ENCODE measurements at regions not wholly inside any gene's neighbourhood (a gene's known extent, or its start where the extent isn't known, plus 50 kb on each side); places are given as distances from the start of the nearest gene placed in this dataset.
"Not testable (repeated sequence)": the region's sequence is repeated elsewhere in the genome, so short reads cannot be mapped to it uniquely, and the experiment has no call there.

DNA sequence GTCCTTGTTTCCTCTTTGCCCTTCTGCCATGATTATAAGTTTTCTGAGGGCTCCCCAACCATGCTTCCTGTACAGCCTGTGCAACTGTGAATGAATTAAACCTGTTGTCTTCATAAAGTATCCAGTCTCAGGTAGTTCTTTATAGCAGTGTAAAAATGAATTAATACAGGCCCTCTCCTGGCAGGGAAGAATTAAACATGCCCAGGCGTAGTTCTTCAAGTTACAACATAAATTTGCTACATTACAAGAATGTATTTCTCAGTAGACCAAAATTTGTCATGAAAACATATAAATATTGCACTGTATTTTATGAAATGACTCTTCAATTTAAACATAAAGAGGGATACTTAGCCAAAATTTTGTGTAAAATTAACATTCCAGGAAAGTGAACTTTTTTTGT is 1089.9 kb upstream of the PCDH10 start:
- no peak overlapping the region for H3K4me3 ChIP-seq (ENCODE audit: low read length)
- TF ChIP-seq ZNF274 (IDR thresholded peaks at IDR 0.05; ENCODE audit: low read depth, low read length): no peak

DNA sequence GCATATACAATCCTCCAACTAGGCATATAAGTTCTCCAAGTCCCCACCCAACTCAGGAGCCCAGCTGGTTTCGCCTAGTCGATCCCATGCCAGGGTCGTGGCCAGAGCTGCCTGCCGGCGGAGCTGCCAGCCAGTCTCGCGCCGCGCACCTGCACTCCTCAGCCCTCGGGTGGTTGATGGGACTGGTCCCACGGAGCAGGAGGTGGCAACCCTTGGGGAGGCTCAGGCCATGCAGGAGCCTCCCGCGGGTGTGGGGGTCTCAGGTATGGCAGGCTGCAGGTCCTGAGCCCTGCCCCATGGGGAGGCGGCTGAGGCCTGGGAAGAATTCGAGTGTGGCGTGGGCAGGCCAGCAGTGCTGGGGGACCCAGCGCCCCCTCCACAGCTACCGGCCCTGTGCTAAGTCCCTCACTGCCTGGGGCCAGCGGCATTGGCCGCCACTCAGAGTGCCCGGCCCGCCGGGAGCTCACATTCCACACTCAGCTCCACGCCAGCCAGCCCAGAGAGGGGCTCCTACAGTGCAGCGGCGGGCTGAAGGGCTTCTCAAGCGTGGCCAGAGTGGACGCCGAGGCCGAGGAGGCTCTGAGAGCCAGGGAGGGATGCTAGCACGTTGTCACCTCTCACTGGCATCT is 1086.4 kb upstream of the PCDH10 start:
- TF ChIP-seq ZNF274 (IDR thresholded peaks at IDR 0.05; ENCODE audit: low read depth, low read length): no peak
- H3K4me3 ChIP-seq (ENCODE audit: low read length): no peak overlapping the region

DNA sequence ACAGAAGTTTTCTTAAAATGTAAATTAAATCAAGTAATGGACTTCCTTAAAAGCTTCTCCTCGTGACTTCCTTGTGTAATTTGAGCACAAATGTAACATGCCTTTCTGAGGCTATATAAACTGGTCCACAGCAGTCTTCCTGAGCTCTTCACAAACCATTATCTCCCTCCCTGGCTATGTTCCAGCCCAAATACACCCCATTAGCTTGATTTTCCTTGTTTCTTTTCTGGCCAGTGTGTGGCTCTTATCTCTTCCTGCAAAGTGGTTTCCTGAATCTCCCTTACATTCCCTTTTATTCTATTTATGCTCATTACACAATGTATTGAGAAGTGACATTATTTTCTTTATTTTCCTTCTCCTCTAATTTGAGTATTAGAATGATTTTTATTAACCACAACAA is 1085.3 kb upstream of the PCDH10 start:
- TF ChIP-seq ZNF274 (IDR thresholded peaks at IDR 0.05; ENCODE audit: low read depth, low read length): no peak
- H3K4me3 ChIP-seq (ENCODE audit: low read length): no peak overlapping the region

DNA sequence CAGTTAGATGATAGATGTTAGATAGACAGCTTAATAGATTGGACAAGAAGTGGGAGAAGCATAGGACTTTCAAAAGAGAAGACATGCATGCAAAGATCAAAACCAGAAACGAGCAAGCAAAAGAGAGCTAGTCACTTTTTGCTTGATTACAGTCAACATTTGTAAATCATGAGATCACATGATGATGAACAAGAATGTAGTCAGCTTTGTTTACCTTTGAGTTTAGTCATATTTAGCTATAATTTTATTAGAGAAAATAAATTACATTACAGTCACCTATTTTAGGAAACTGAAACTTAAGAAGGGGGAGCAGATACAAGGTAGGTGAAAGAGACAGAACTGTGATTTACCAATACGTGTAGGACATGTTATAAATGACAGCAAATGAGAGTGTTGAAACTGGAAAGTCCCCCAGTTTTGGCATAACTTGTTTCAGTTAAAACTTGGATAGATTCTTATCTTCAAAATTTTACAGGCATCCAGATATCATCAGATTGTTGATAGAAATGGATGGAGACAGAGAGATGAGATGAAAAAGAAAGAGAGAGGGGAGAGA is 1083.1 kb upstream of the PCDH10 start:
- H3K4me3 ChIP-seq (ENCODE audit: low read length): no peak overlapping the region

DNA sequence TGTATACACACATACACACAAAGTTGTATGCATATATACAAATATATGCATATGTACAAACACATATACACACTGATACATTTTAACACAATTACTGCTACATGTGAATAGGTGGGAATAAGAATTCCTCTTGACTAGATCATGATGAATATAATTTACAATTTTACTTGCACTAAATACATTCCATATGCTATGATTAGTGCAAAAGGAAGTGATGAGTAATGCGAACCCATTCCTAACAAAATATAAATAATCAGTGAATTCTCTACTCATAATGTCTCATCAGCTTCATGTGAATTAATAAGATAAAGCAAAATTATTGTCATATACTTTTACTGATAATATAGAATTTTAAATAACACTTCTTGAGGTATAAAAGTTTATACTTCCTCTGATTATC is 1077.3 kb upstream of the PCDH10 start:
- no peak overlapping the region for H3K4me3 ChIP-seq (ENCODE audit: low read length)
- no peak for TF ChIP-seq ZNF274 (IDR thresholded peaks at IDR 0.05; ENCODE audit: low read depth, low read length)

More for the DNA sequence above, 1083.1 kb upstream of the PCDH10 start:
- TF ChIP-seq ZNF274 (IDR thresholded peaks at IDR 0.05; ENCODE audit: low read depth, low read length): no peak

DNA sequence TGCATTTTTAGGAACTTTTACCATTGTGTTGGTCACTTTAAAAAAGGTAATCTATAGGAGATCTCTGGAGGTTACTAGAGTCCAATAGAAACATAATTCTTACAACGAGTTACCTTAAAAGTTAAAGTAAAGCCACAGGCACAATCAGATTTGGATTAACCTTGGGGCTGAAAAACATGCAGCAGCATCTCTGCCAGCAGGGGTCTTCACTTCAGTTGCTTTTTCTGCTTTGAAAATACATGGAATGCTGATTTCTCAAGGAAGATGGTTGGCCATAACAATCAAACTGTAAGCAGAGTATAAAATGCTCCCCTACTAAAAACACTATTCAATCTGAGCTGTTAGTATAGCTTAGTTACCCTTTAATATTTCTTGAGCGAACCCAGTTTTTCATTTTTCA is 1072.3 kb upstream of the PCDH10 start:
- H3K4me3 ChIP-seq (ENCODE audit: low read length): no peak overlapping the region
- TF ChIP-seq ZNF274 (IDR thresholded peaks at IDR 0.05; ENCODE audit: low read depth, low read length): no peak

DNA sequence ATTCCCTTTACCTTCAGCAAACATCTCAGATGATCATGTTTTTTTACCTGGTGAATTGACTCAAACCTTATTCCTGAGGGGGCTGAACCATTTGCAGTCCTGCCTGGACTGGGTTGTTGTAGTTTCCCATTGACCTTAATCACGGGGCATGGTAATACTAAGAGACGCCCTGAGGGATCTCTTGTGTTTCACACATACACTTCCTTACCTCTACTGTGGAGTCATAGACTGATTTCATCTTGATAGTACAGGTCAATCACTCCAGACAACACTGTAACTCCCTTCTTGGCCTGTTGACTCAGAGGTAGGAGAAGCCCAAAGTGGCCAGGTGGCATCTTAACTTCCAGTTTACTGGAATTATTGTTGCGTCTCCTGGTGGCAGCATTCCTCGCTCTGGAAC is 1064.0 kb upstream of the PCDH10 start:
- H3K4me3 ChIP-seq (ENCODE audit: low read length): no peak overlapping the region
- no peak for TF ChIP-seq ZNF274 (IDR thresholded peaks at IDR 0.05; ENCODE audit: low read depth, low read length)

DNA sequence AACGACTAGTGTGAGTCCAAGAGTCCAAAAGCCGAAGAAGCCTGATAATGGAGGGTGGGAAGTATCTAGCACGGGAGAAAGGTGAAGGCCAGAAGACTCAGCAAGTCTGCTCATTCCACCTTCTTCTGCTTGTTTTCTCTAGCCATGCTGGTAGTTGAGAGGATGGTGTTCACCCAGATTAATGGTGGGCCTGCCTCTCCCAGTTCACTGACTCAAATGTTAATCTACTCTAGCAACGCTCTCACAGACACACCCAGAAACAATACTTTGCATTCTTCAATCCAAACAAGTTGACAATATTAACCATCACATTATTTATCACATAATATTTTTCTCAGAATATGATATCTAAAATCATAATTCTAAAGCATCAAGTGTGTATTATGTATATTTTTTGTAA is 1055.1 kb upstream of the PCDH10 start:
- no peak for TF ChIP-seq ZNF274 (IDR thresholded peaks at IDR 0.05; ENCODE audit: low read depth, low read length)
- no peak overlapping the region for H3K4me3 ChIP-seq (ENCODE audit: low read length)

DNA sequence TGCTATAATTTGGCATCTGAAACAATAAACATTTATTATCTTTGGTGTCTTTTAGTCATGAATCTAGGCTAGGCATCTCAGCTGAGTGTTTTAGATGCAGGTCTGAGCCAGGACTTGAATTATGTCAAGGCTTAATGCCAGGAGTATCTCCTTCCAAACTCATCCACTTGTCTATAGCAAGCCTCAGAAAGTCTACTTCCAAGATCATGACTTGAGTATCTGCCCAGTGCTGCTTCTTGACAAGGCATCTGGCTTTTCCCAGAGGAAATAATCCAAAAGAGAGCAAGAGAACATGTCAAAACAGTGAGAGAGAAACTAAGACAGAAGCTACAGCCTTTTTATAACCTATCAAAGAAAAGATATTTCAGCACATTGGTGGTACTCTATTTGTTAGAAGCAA is 1052.1 kb upstream of the PCDH10 start:
- no peak for TF ChIP-seq ZNF274 (IDR thresholded peaks at IDR 0.05; ENCODE audit: low read depth, low read length)
- H3K4me3 ChIP-seq (ENCODE audit: low read length): no peak overlapping the region

DNA sequence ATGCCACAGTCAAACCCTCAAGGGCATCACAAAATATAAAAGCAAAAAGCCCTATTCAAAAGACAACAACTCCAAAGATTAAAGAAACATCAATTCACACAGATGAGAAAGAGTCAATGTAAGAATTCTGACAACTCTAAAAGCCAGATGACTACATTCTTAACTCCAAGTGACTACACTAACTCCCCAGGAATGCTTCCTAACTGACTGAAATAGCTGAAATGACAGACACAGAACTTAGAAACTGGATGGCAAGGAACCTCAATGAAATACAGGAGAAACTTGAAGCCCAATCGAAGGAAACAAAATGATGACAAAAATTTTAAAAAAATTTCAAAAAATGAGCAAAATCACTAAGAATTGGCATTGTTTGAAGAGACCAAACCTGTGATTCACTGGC is 1047.6 kb upstream of the PCDH10 start:
- no peak overlapping the region for H3K4me3 ChIP-seq (ENCODE audit: low read length)
- TF ChIP-seq ZNF274 (IDR thresholded peaks at IDR 0.05; ENCODE audit: low read depth, low read length): no peak

DNA sequence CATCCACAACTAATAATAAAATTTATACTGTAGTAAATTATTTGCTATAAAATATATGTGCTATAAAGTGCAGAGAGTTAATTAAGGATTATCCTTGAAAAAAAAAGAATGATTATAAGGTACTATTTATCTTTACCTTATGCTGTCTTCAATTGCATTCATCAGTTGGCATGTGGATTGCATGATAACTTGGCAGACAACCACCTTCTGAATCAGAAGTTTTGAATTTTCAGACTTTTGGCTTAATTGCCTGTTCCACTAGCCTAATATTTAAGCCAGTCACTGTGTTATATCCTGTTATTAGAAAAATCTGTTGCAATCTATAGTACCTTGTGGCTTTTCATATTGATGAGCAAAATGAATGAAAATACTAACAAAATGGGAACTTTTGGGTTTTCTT is 1040.3 kb upstream of the PCDH10 start:
- no peak for TF ChIP-seq ZNF274 (IDR thresholded peaks at IDR 0.05; ENCODE audit: low read depth, low read length)
- no peak overlapping the region for H3K4me3 ChIP-seq (ENCODE audit: low read length)

DNA sequence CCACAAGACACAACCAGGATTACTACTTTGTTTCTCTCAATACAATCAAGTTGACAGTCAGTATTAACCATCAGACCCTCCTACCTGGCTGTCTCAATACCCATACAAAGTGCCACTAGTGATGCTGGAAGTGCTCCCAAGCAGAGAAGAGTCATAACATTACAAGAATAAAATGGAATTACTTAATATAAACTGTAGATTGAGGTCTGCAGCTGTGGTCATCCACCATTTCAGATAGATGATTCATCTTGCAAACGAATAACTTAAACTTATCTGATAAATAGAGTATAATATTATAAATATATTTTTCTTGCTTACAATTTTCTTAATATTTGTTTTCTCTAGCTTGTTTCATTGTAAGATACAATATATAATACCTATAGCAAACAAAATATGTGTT is 1034.2 kb upstream of the PCDH10 start:
- no peak overlapping the region for H3K4me3 ChIP-seq (ENCODE audit: low read length)
- TF ChIP-seq ZNF274 (IDR thresholded peaks at IDR 0.05; ENCODE audit: low read depth, low read length): no peak

DNA sequence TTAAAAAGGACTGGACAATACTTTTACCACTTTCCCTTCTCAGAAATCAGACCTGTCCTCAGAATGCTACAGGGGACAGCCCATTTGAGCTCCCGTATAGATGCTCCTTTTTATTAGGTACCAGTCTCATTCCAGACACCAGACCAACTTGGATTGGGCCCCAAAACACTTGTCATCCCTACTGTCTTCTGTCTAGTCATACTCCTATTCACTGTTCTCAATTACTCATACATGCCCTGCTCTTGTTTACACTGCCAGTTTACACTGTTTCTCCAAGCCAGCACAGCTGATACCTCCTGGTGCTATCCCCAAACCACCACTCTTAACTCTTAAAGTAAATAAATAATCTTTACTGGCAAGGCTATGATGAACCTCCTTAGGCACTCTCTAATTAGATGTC is 1026.4 kb upstream of the PCDH10 start:
- H3K4me3 ChIP-seq (ENCODE audit: low read length): not testable (repeated sequence)

DNA sequence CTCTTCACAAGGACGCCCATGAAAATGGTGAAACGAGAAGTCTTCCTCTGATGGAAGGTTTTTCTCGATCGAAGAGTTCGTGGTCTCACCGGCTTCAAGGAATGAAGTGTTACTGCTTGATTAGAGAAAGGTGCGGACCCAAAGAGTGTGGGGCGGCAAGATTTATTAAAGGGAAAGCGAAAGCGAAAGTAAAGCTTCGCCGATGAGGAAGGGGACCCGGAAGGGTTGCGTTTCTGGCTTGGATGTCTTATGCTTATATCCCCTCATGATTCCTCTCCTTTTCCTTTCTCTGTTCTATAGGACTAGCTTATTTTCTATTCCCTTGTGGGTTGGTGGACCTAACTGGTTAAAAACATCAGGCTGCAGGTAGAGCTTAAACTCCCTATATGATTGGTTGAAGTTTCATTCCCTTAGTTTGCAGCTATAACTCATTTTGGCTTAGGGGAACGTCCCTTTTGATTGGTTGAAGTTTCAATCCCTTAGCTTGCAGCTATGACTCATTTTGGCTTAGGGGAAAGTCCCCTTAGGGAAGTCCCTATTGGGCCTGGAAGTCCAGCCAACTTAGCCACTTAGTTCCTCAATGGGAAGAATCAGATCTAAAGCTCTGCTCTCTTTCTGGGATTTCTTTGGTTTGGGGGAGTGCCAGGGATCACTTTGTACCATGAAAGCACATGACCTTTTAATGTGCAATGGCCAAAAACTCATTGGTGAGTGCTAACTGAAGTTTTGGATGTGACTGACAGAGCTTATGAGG is 1025.0 kb upstream of the PCDH10 start:
- no peak overlapping the region for H3K4me3 ChIP-seq (ENCODE audit: low read length)

DNA sequence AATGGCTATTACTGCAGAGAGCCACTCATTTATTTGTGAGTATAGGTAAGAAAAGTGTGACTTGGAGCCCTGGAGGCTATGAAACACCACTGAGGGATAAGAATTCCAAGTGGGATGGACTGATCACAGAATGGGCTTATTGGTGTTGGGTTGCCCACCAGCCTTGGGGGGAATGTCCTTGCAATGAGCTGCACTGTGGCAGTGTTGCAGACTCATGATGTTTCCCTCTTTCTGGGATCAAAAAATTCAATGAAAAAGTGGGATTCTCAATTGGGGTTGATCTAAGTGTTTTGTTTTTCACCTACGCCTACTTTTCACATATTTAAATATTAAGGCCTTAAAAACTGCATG is 1024.5 kb upstream of the PCDH10 start:
- H3K4me3 ChIP-seq (ENCODE audit: low read length): no peak overlapping the region
- TF ChIP-seq ZNF274 (IDR thresholded peaks at IDR 0.05; ENCODE audit: low read depth, low read length): no peak

More for the DNA sequence above, 1025.0 kb upstream of the PCDH10 start:
- TF ChIP-seq ZNF274 (IDR thresholded peaks at IDR 0.05; ENCODE audit: low read depth, low read length): no peak

All from GM08714 (cell line).